NCI-H1048 (cell line): ENCODE measurements at regions not wholly inside any gene's neighbourhood (a gene's known extent, or its start where the extent isn't known, plus 50 kb on each side); places are given as distances from the start of the nearest gene placed in this dataset.
"Not testable (repeated sequence)": the region's sequence is repeated elsewhere in the genome, so short reads cannot be mapped to it uniquely, and the experiment has no call there.

Source experiments
- DNase-seq: peaks from one replicate; lab custom pipeline; 2025; lab: John Stamatoyannopoulos, UW

GRCh38 chr4:100026066-100026465, 76.0 kb upstream of the H2AZ1 start:
- DNase-seq, result no peak

GRCh38 chr4:100023800-100024199, 73.7 kb upstream of the H2AZ1 start:
- DNase-seq, result no peak

GRCh38 chr4:100022792-100023222, 72.7 kb upstream of the H2AZ1 start:
- DNase-seq, result no peak

GRCh38 chr4:100019821-100020220, 69.7 kb upstream of the H2AZ1 start:
- DNase-seq, result no peak

GRCh38 chr4:100017637-100018310, 67.7 kb upstream of the H2AZ1 start:
- DNase-seq, result no peak

- no peak for DNase-seq
Observed at GRCh38 chr4:100016191-100016590, 66.1 kb upstream of the H2AZ1 start.

GRCh38 chr4:100014616-100015015, 64.5 kb upstream of the H2AZ1 start:
- DNase-seq, result no peak

GRCh38 chr4:100009490-100009889, 59.4 kb upstream of the H2AZ1 start:
- no peak for DNase-seq

GRCh38 chr4:100008048-100008447, 58.0 kb upstream of the H2AZ1 start:
- no peak for DNase-seq

- not testable (repeated sequence) for DNase-seq
Observed at GRCh38 chr4:100006161-100006560, 56.1 kb upstream of the H2AZ1 start.
